Naive B cell (primary cell): ENCODE measurements at regions not wholly inside any gene's neighbourhood (a gene's known extent, or its start where the extent isn't known, plus 50 kb on each side); places are given as distances from the start of the nearest gene placed in this dataset.

ENCODE experiments used
- ATAC-seq, 2 donors: fragments of 150-1000 bp; cut with Tn5 transposase; 2 replicates each; pipeline ENCODE4 v1.10.0; 2021; ENCODE audit warnings: low read depth in 2 of 2, mild to moderate bottlenecking in 2 of 2, moderate library complexity in 2 of 2
- DNase-seq: peaks from one replicate; pipeline ENCODE4 v3.0.0; 2022
- H3K27ac Mint-ChIP-seq, 6 donors: one replicate each; pipeline ENCODE4 v1.8.0; 2020 to 2022; ENCODE audit warnings: mild to moderate bottlenecking in 6 of 6, mixed read lengths in 6 of 6, moderate library complexity in 5 of 6, inconsistent platforms in 2 of 6
- H3K27me3 Mint-ChIP-seq, 3 donors: one replicate each; pipeline ENCODE4 v1.8.0; 2021 to 2022; ENCODE audit warnings: mixed read lengths in 3 of 3, mild to moderate bottlenecking in 1 of 3
- H3K36me3 Mint-ChIP-seq, 2 donors: one replicate each; pipeline ENCODE4 v1.8.0; 2020 to 2022; ENCODE audit warnings: mixed read lengths in 2 of 2, inconsistent platforms in 1 of 2, mild to moderate bottlenecking in 1 of 2
- H3K4me1 Mint-ChIP-seq, 3 donors: one replicate each; pipeline ENCODE4 v1.8.0; 2020 to 2022; ENCODE audit warnings: mixed read lengths in 3 of 3, inconsistent platforms in 1 of 3, mild to moderate bottlenecking in 1 of 3, moderate library complexity in 1 of 3
- H3K4me3 Mint-ChIP-seq, 8 donors: one replicate each; pipeline ENCODE4 v1.8.0; 2020 to 2022; ENCODE audit warnings: mild to moderate bottlenecking in 8 of 8, mixed read lengths in 8 of 8, moderate library complexity in 8 of 8, inconsistent platforms in 2 of 8
- H3K9me3 Mint-ChIP-seq, 7 donors: one replicate each; pipeline ENCODE4 v1.8.0; 2020 to 2022; ENCODE audit warnings: mixed read lengths in 7 of 7, mild to moderate bottlenecking in 5 of 7, inconsistent platforms in 2 of 7, moderate library complexity in 1 of 7

- H3K27ac Mint-ChIP-seq, result no peak overlapping the region
- DNase-seq (no peak), ATAC-seq (no peak)
- H3K9me3 Mint-ChIP-seq, result no peaks in the 10 kb centered on the region
- no peak overlapping the region for H3K4me3 Mint-ChIP-seq
- no peaks in the 10 kb centered on the region for H3K36me3 Mint-ChIP-seq
- H3K27me3 Mint-ChIP-seq, result peaks cover 0 to 1% (median 0%) of the 10 kb centered on the region in 3 donors
- H3K4me1 Mint-ChIP-seq, result no peaks in the 10 kb centered on the region
Measured at GRCh38 chr10:4588824-4589223, 237.2 kb upstream of the AKR1E2 start.

- peaks cover 0 to 8% (median 0%) of the 10 kb centered on the region in 3 donors for H3K27me3 Mint-ChIP-seq
Measured at GRCh38 chr10:4587466-4587865, 238.5 kb upstream of the AKR1E2 start.

GRCh38 chr10:4586776-4587175, 239.2 kb upstream of the AKR1E2 start:
- Mint-ChIP-seq H3K36me3 (no peaks in the 10 kb centered on the region), H3K27me3 (peaks cover 0 to 8% (median 0%) of the 10 kb centered on the region in 3 donors), H3K4me3 (no peak overlapping the region), H3K27ac (no peak overlapping the region), H3K9me3 (peaks cover 0 to 2% (median 0%) of the 10 kb centered on the region in 7 donors), H3K4me1 (no peaks in the 10 kb centered on the region)
- DNase-seq, result no peak
- ATAC-seq, result no peak

More at GRCh38 chr10:4587466-4587865, 238.5 kb upstream of the AKR1E2 start:
- H3K9me3 Mint-ChIP-seq, result peaks cover 0 to 2% (median 0%) of the 10 kb centered on the region in 7 donors
- no peaks in the 10 kb centered on the region for H3K4me1 Mint-ChIP-seq
- DNase-seq (no peak), ATAC-seq (no peak)
- H3K36me3 Mint-ChIP-seq, result no peaks in the 10 kb centered on the region
- no peak overlapping the region for H3K4me3 Mint-ChIP-seq
- H3K27ac Mint-ChIP-seq, result no peak overlapping the region

- Mint-ChIP-seq H3K9me3 (peaks cover 0 to 5% (median 0%) of the 10 kb centered on the region in 7 donors), H3K36me3 (no peaks in the 10 kb centered on the region), H3K27ac (no peak overlapping the region), H3K4me1 (no peaks in the 10 kb centered on the region), H3K4me3 (no peak overlapping the region), H3K27me3 (peaks cover 0 to 8% (median 0%) of the 10 kb centered on the region in 3 donors)
- ATAC-seq (no peak), DNase-seq (no peak)
Measured at GRCh38 chr10:4581929-4582328, 244.1 kb upstream of the AKR1E2 start.

- no peak for ATAC-seq
- no peak overlapping the region for H3K4me3 Mint-ChIP-seq
Measured at GRCh38 chr10:4579844-4580243, 246.2 kb upstream of the AKR1E2 start.

GRCh38 chr10:4576206-4576605, 249.8 kb upstream of the AKR1E2 start:
- Mint-ChIP-seq H3K27ac (no peak overlapping the region), H3K4me1 (no peaks in the 10 kb centered on the region)

More at GRCh38 chr10:4579844-4580243, 246.2 kb upstream of the AKR1E2 start:
- Mint-ChIP-seq H3K9me3 (peaks cover 0 to 5% (median 0%) of the 10 kb centered on the region in 7 donors), H3K36me3 (no peaks in the 10 kb centered on the region), H3K27ac (no peak overlapping the region), H3K27me3 (peaks cover 0 to 8% (median 0%) of the 10 kb centered on the region in 3 donors), H3K4me1 (no peaks in the 10 kb centered on the region)
- no peak for DNase-seq

GRCh38 chr10:4569151-4569550, 256.9 kb upstream of the AKR1E2 start:
- no peak overlapping the region for H3K27ac Mint-ChIP-seq
- H3K36me3 Mint-ChIP-seq, result no peaks in the 10 kb centered on the region
- H3K4me1 Mint-ChIP-seq, result no peaks in the 10 kb centered on the region
- H3K9me3 Mint-ChIP-seq, result no peaks in the 10 kb centered on the region
- H3K4me3 Mint-ChIP-seq, result no peak overlapping the region
- no peak for DNase-seq
- H3K27me3 Mint-ChIP-seq, result peaks cover 4 to 11% (median 10%) of the 10 kb centered on the region in 3 donors
- ATAC-seq, result no peak

More at GRCh38 chr10:4576206-4576605, 249.8 kb upstream of the AKR1E2 start:
- Mint-ChIP-seq H3K4me3 (no peak overlapping the region), H3K36me3 (no peaks in the 10 kb centered on the region), H3K27me3 (peaks cover 0 to 8% (median 4%) of the 10 kb centered on the region in 3 donors), H3K9me3 (peaks cover 0 to 2% (median 0%) of the 10 kb centered on the region in 7 donors)
- DNase-seq, result no peak
- ATAC-seq, result no peak

- H3K36me3 Mint-ChIP-seq, result no peaks in the 10 kb centered on the region
Measured at GRCh38 chr10:4568731-4569130, 257.3 kb upstream of the AKR1E2 start.

GRCh38 chr10:4568086-4568485, 257.9 kb upstream of the AKR1E2 start:
- no peak for DNase-seq
- Mint-ChIP-seq H3K27me3 (peaks cover 4 to 14% (median 11%) of the 10 kb centered on the region in 3 donors), H3K4me3 (no peak overlapping the region), H3K9me3 (no peaks in the 10 kb centered on the region), H3K4me1 (no peaks in the 10 kb centered on the region), H3K27ac (no peak overlapping the region), H3K36me3 (no peaks in the 10 kb centered on the region)
- no peak for ATAC-seq

More at GRCh38 chr10:4568731-4569130, 257.3 kb upstream of the AKR1E2 start:
- peaks cover 4 to 11% (median 10%) of the 10 kb centered on the region in 3 donors for H3K27me3 Mint-ChIP-seq
- no peak overlapping the region for H3K27ac Mint-ChIP-seq
- H3K4me1 Mint-ChIP-seq, result no peaks in the 10 kb centered on the region
- no peak for ATAC-seq
- H3K9me3 Mint-ChIP-seq, result no peaks in the 10 kb centered on the region
- DNase-seq, result no peak
- no peak overlapping the region for H3K4me3 Mint-ChIP-seq

- no peak overlapping the region for H3K27ac Mint-ChIP-seq
- DNase-seq, result no peak
- no peaks in the 10 kb centered on the region for H3K9me3 Mint-ChIP-seq
- no peaks in the 10 kb centered on the region for H3K4me1 Mint-ChIP-seq
- H3K27me3 Mint-ChIP-seq, result peaks cover 4 to 15% (median 11%) of the 10 kb centered on the region in 3 donors
- no peak overlapping the region for H3K4me3 Mint-ChIP-seq
- H3K36me3 Mint-ChIP-seq, result no peaks in the 10 kb centered on the region
- ATAC-seq, result no peak
Measured at GRCh38 chr10:4567637-4568036, 258.4 kb upstream of the AKR1E2 start.

- no peak overlapping the region for H3K4me3 Mint-ChIP-seq
- H3K27me3 Mint-ChIP-seq, result peaks cover 5 to 25% (median 11%) of the 10 kb centered on the region in 3 donors
- DNase-seq (no peak), ATAC-seq (no peak)
- no peaks in the 10 kb centered on the region for H3K4me1 Mint-ChIP-seq
- H3K36me3 Mint-ChIP-seq, result no peaks in the 10 kb centered on the region
- no peak overlapping the region for H3K27ac Mint-ChIP-seq
- H3K9me3 Mint-ChIP-seq, result peaks cover 0 to 1% (median 0%) of the 10 kb centered on the region in 7 donors
Measured at GRCh38 chr10:4566011-4566410, 260.0 kb upstream of the AKR1E2 start.

GRCh38 chr10:4561296-4561695, 264.7 kb upstream of the AKR1E2 start:
- no peak for ATAC-seq
- H3K4me3 Mint-ChIP-seq, result no peak overlapping the region
- H3K9me3 Mint-ChIP-seq, result peaks cover 2 to 11% (median 6%) of the 10 kb centered on the region in 7 donors
- no peak for DNase-seq
- H3K27me3 Mint-ChIP-seq, result peaks cover 0 to 19% (median 5%) of the 10 kb centered on the region in 3 donors
- no peaks in the 10 kb centered on the region for H3K4me1 Mint-ChIP-seq
- no peaks in the 10 kb centered on the region for H3K36me3 Mint-ChIP-seq
- no peak overlapping the region for H3K27ac Mint-ChIP-seq

GRCh38 chr10:4557469-4557868, 268.5 kb upstream of the AKR1E2 start:
- Mint-ChIP-seq H3K36me3 (no peaks in the 10 kb centered on the region), H3K4me3 (no peak overlapping the region), H3K4me1 (no peaks in the 10 kb centered on the region), H3K27me3 (peaks cover 3 to 8% (median 5%) of the 10 kb centered on the region in 3 donors), H3K27ac (no peak overlapping the region), H3K9me3 (peaks cover 2 to 11% (median 6%) of the 10 kb centered on the region in 7 donors)
- ATAC-seq, result no peak
- no peak for DNase-seq

GRCh38 chr10:4556527-4556926, 269.5 kb upstream of the AKR1E2 start:
- no peak overlapping the region for H3K4me3 Mint-ChIP-seq
- H3K27me3 Mint-ChIP-seq, result peaks cover 0 to 5% (median 0%) of the 10 kb centered on the region in 3 donors
- no peak for DNase-seq
- H3K36me3 Mint-ChIP-seq, result no peaks in the 10 kb centered on the region
- H3K4me1 Mint-ChIP-seq, result no peaks in the 10 kb centered on the region
- ATAC-seq, result no peak
- H3K27ac Mint-ChIP-seq, result no peak overlapping the region
- peaks cover 2 to 11% (median 6%) of the 10 kb centered on the region in 7 donors for H3K9me3 Mint-ChIP-seq
